K562 (cell line): ENCODE measurements at regions not wholly inside any gene's neighbourhood (a gene's known extent, or its start where the extent isn't known, plus 50 kb on each side); places are given as distances from the start of the nearest gene placed in this dataset.

ENCODE experiments used
- ATAC-seq: fragments of 200-7000 bp; cut with Tn5 transposase; 3 replicates; pipeline ENCODE4 v1.9.1; 2020; ENCODE audit warnings: moderate library complexity
- BruUV-seq: library from RNA; stranded (reverse); fragments of 400-500 nt; replicated peaks from 2 replicates; lab custom pipeline; 2021; lab: Mats Ljungman, UMichigan
- CTCF ChIA-PET: fragments of 300-600 bp; formaldehyde crosslinking; extraction: SDS; loops from one replicate; lab custom pipeline; 2021; ENCODE audit warnings: low intra/inter-chr PET ratio; lab: Yijun Ruan, JAX
- POLR2A ChIA-PET: fragments of 300-600, 350-650 bp; sonication (Branson Sonifier 250); formaldehyde crosslinking; extraction: SDS; loops from one replicate; lab custom pipeline; 2021; ENCODE audit warnings: antibody characterized with exemption, inconsistent platforms; lab: Yijun Ruan, JAX
- DNase-seq, 4 experiments: peaks; one replicate each; pipeline versions ENCODE4 v3.0.0 to v3.0.0-alpha.2; 2011 to 2018; ENCODE audit warnings: low spot score in 3 of 4, mixed read lengths in 3 of 4; ENCODE audit errors: extremely low read depth in 1 of 4
- FAIRE-seq: peaks from 2 replicates; lab custom pipeline; 2011; peaks lifted over from hg19 to GRCh38; lab: Jason Lieb, UNC
- H2AFZ ChIP-seq: 2 replicates; pipeline ENCODE4 v1.6.0; 2011; ENCODE audit warnings: low read depth, low read length, control low read depth, inconsistent platforms
- H3K27ac ChIP-seq: fragments of 200-600 bp; 3 replicates; pipeline ENCODE4 v1.8.0; 2011; ENCODE audit warnings: low read depth, mild to moderate bottlenecking, control low read depth, inconsistent platforms, low read length, moderate library complexity, mixed read lengths; ENCODE audit errors: extremely low read depth
- H3K27me3 ChIP-seq, 2 experiments: fragments of 300-600 bp in 1 of 2; 2 replicates in 1 of 2; 3 replicates in 1 of 2; pipeline versions ENCODE4 v1.6.0 to v1.8.0; 2011; ENCODE audit warnings: inconsistent platforms in 2 of 2, low read length in 2 of 2, mild to moderate bottlenecking in 1 of 2, mixed read lengths in 1 of 2, moderate library complexity in 1 of 2; ENCODE audit not compliant: control insufficient read depth in 2 of 2, insufficient read depth in 2 of 2
- H3K36me3 ChIP-seq: fragments of 300-600 bp; 3 replicates; pipeline ENCODE4 v1.8.0; 2011; ENCODE audit warnings: mild to moderate bottlenecking, low read length, inconsistent platforms; ENCODE audit not compliant: control insufficient read depth, insufficient read depth
- H3K4me1 ChIP-seq, 2 experiments: fragments of 200-600 bp in 1 of 2; replicated peaks in 1 of 2; 2 replicates in 1 of 2; 3 replicates in 1 of 2; pipeline versions ENCODE4 v1.5.1 to v1.8.0; 2011; ENCODE audit warnings: inconsistent platforms in 2 of 2, low read length in 2 of 2, mild to moderate bottlenecking in 1 of 2, mixed read lengths in 1 of 2, moderate library complexity in 1 of 2; ENCODE audit not compliant: control insufficient read depth in 2 of 2, insufficient read depth in 2 of 2
- H3K4me2 ChIP-seq: 2 replicates; pipeline ENCODE4 v1.6.1; 2011; ENCODE audit warnings: low read length, control low read depth, inconsistent platforms, mixed read lengths; ENCODE audit not compliant: insufficient read depth
- H3K4me3 ChIP-seq: fragments of 200-600 bp; sonication (generic), shearing (Covaris generic); 2 replicates; pipeline ENCODE4 v1.5.1; 2016; ENCODE audit warnings: control low read depth, inconsistent platforms
- H3K79me2 ChIP-seq: fragments of 200-600 bp; 3 replicates; pipeline ENCODE4 v1.8.0; 2011; ENCODE audit warnings: low read length, inconsistent platforms; ENCODE audit not compliant: control insufficient read depth, insufficient read depth
- H3K9ac ChIP-seq, 2 experiments: 2 replicates each; pipeline versions ENCODE4 v1.6.0 to v1.6.1; 2011; ENCODE audit warnings: low read depth in 2 of 2, low read length in 2 of 2, control low read depth in 1 of 2, inconsistent platforms in 1 of 2, mild to moderate bottlenecking in 1 of 2, mixed read lengths in 1 of 2; ENCODE audit not compliant: insufficient read depth in 1 of 2
- H3K9me1 ChIP-seq: one replicate; pipeline ENCODE4 v1.6.0; 2011; ENCODE audit warnings: inconsistent platforms, mild to moderate bottlenecking, low read length, moderate library complexity; ENCODE audit not compliant: control insufficient read depth, insufficient read depth
- H3K9me3 ChIP-seq: replicated peaks from 2 replicates; pipeline ENCODE4 v1.5.1; 2011; ENCODE audit warnings: low read depth, low read length, inconsistent platforms; ENCODE audit not compliant: control insufficient read depth, insufficient read depth
- H4K20me1 ChIP-seq: replicated peaks from 2 replicates; pipeline ENCODE4 v1.6.1; 2011; ENCODE audit warnings: low read length, inconsistent platforms, mixed read lengths; ENCODE audit not compliant: control insufficient read depth, insufficient read depth
- CBX3 ChIP-seq, 2 experiments: IDR thresholded peaks; 1 replicate in 1 of 2; 2 replicates in 1 of 2; pipeline ENCODE4 v1.6.1; 2012; ENCODE audit warnings: inconsistent platforms in 2 of 2, low read length in 2 of 2, borderline replicate concordance in 1 of 2, control low read depth in 1 of 2
- E2F3 ChIP-seq: fragments of 250-450 bp; sonication (Bioruptor Pico); IDR thresholded peaks from 2 replicates; pipeline ENCODE4 v1.4.0; 2020; ENCODE audit warnings: mild to moderate bottlenecking
- EZH2 ChIP-seq: IDR thresholded peaks from 2 replicates; pipeline ENCODE4 v1.6.1; 2012; ENCODE audit warnings: low read depth, mild to moderate bottlenecking, inconsistent platforms, low read length, borderline replicate concordance
- HMGN3 ChIP-seq: IDR thresholded peaks from 2 replicates; pipeline ENCODE4 v1.6.1; 2011; ENCODE audit warnings: borderline replicate concordance, low read depth, mild to moderate bottlenecking, mixed read lengths, low read length; ENCODE audit not compliant: insufficient read length; ENCODE audit errors: extremely low read depth
- NFRKB ChIP-seq: fragments of 450-650 bp; IDR thresholded peaks from 2 replicates; pipeline ENCODE4 v1.6.1; 2016; ENCODE audit warnings: low read depth
- POLR2H ChIP-seq: IDR thresholded peaks from 2 replicates; pipeline ENCODE4 v1.6.1; 2016; ENCODE audit warnings: missing genetic modification characterization, low read depth, mild to moderate bottlenecking, control low read depth, missing compliant biosample characterization, moderate library complexity
- SP2 ChIP-seq: IDR thresholded peaks from 2 replicates; pipeline ENCODE4 v1.6.1; 2011; ENCODE audit warnings: mild to moderate bottlenecking, low read depth, low read length, moderate library complexity; ENCODE audit not compliant: poor library complexity, severe bottlenecking; ENCODE audit errors: extremely low read depth
- YBX1 ChIP-seq: fragments of 450-650 bp; IDR thresholded peaks from 2 replicates; pipeline ENCODE4 v1.7.1; 2016; ENCODE audit warnings: mild to moderate bottlenecking
- ZBED1 ChIP-seq: IDR thresholded peaks from 2 replicates; pipeline ENCODE4 v1.6.1; 2014
- ZNF197 ChIP-seq: fragments of 200-800 bp; sonication (Bioruptor generic); IDR thresholded peaks from 2 replicates; pipeline ENCODE4 v1.6.1; 2016; ENCODE audit warnings: low read depth, missing genetic modification characterization, missing compliant biosample characterization
- ZNF239 ChIP-seq: fragments of 250-450 bp; sonication (Bioruptor Pico); IDR thresholded peaks from 2 replicates; pipeline ENCODE4 v1.4.0; 2020; ENCODE audit warnings: mild to moderate bottlenecking
- ZNF3 ChIP-seq: fragments of 250-450 bp; sonication (Bioruptor Pico); IDR thresholded peaks from 2 replicates; pipeline ENCODE4 v1.5.0; 2021; ENCODE audit warnings: mild to moderate bottlenecking, moderate library complexity
- in situ Hi-C: fragments of 300-500 bp; cut with MboI; formaldehyde crosslinking; loops from 4 replicates; pipeline ENCODE4 v1.15.0; 2018; ENCODE audit warnings: inconsistent platforms, mixed read lengths
- intact Hi-C: fragments of 100-400 bp; cut with micrococcal nuclease; formaldehyde crosslinking; loops from 2 replicates; pipeline ENCODE4 v1.14.2; 2022
- TF ChIP-seq, protein P1 (sequence below): fragments of 250-450 bp; sonication (Bioruptor Pico); IDR thresholded peaks from 2 replicates; pipeline ENCODE4 v1.4.0; 2020; ENCODE audit warnings: mild to moderate bottlenecking, moderate library complexity
- TF ChIP-seq, protein P2 (sequence below): sonication (generic); formaldehyde crosslinking; IDR thresholded peaks from 2 replicates; pipeline ENCODE4 v1.4.0; 2020; ENCODE audit warnings: mild to moderate bottlenecking, missing genetic modification reagents

DNA sequence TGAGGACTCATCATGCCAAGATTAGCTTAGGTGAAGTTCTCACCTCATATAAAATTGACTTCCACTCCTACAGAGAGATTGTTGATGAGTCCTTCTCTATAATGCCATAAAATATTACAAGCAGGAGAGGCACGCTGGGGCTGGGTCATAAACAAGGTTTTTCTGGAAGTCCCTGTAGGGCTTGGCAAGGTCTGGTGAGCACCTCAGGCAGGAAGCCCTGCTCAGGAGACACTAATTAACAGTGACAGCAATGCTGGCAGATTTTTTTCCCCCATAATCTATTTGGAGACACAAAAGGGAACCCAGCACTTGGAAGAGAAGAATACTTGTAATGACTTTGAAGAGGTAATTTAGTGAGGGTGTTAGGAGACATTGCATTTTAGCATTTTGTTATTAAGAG, 118.7 kb downstream of the DIRAS2 start (continued):
- TF ChIP-seq, protein P1, sequence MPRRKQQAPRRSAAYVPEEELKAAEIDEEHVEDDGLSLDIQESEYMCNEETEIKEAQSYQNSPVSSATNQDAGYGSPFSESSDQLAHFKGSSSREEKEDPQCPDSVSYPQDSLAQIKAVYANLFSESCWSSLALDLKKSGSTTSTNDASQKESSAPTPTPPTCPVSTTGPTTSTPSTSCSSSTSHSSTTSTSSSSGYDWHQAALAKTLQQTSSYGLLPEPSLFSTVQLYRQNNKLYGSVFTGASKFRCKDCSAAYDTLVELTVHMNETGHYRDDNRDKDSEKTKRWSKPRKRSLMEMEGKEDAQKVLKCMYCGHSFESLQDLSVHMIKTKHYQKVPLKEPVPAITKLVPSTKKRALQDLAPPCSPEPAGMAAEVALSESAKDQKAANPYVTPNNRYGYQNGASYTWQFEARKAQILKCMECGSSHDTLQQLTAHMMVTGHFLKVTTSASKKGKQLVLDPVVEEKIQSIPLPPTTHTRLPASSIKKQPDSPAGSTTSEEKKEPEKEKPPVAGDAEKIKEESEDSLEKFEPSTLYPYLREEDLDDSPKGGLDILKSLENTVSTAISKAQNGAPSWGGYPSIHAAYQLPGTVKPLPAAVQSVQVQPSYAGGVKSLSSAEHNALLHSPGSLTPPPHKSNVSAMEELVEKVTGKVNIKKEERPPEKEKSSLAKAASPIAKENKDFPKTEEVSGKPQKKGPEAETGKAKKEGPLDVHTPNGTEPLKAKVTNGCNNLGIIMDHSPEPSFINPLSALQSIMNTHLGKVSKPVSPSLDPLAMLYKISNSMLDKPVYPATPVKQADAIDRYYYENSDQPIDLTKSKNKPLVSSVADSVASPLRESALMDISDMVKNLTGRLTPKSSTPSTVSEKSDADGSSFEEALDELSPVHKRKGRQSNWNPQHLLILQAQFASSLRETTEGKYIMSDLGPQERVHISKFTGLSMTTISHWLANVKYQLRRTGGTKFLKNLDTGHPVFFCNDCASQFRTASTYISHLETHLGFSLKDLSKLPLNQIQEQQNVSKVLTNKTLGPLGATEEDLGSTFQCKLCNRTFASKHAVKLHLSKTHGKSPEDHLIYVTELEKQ: no peak

DNA sequence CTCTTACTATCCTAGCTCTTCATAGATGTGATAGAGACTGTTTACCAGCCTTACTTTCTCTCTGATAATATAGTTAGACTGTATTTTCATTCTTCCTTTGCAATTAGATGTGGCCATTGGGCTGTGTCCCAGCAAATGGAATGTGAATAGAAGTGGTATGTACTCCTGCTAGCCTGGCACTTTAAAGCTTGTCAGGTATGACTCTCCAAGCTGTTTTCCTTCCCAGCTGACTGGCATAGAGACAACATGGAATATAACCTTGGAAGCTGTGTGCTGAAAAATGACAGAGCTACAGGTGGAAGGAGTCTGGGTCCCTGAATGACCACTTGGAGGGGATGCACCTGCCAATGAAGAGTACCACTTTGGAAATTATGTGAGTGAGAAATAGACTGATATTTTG, 116.2 kb downstream of the DIRAS2 start:
- H3K9ac ChIP-seq: no peak overlapping the region
- no peaks in the 10 kb centered on the region for H3K27me3 ChIP-seq
- no peaks in the 10 kb centered on the region for H4K20me1 ChIP-seq
- no peak for ATAC-seq
- no peak overlapping the region for H2AFZ ChIP-seq
- no peak for TF ChIP-seq EZH2
- no peak for TF ChIP-seq NFRKB
- no peak for TF ChIP-seq SP2
- TF ChIP-seq YBX1: no peak
- no peak for TF ChIP-seq ZNF239
- TF ChIP-seq HMGN3: no peak
- TF ChIP-seq, protein P2, sequence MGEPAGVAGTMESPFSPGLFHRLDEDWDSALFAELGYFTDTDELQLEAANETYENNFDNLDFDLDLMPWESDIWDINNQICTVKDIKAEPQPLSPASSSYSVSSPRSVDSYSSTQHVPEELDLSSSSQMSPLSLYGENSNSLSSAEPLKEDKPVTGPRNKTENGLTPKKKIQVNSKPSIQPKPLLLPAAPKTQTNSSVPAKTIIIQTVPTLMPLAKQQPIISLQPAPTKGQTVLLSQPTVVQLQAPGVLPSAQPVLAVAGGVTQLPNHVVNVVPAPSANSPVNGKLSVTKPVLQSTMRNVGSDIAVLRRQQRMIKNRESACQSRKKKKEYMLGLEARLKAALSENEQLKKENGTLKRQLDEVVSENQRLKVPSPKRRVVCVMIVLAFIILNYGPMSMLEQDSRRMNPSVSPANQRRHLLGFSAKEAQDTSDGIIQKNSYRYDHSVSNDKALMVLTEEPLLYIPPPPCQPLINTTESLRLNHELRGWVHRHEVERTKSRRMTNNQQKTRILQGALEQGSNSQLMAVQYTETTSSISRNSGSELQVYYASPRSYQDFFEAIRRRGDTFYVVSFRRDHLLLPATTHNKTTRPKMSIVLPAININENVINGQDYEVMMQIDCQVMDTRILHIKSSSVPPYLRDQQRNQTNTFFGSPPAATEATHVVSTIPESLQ (CRISPR knock-in tag): no peak
- no peak for TF ChIP-seq ZNF197 (CRISPR knock-in tag)
- no peak for TF ChIP-seq E2F3 (CRISPR knock-in tag)
- no peak for TF ChIP-seq ZBED1
- TF ChIP-seq CBX3 (IDR thresholded peaks at IDR 0.05; ENCODE audit: borderline replicate concordance in 1 of 2, low read length in 2 of 2): no peak
- TF ChIP-seq POLR2H (tag): no peak
- TF ChIP-seq ZNF3 (CRISPR knock-in tag): no peak
- H3K79me2 ChIP-seq: no peaks in the 10 kb centered on the region
- H3K4me3 ChIP-seq: no peak overlapping the region
- H3K9me1 ChIP-seq: no peaks in the 10 kb centered on the region
- H3K4me2 ChIP-seq: no peak overlapping the region
- intact Hi-C loops: no loop called here
- POLR2A ChIA-PET: interaction anchor here (0.6 kb wide), 1 partner anchor 280 kb away, joined by 3 read pairs; no protein-coding TSS in a partner anchor
- no peaks in the 10 kb centered on the region for H3K9me3 ChIP-seq
- CTCF ChIA-PET: no interaction called here
- no peaks in the 10 kb centered on the region for H3K4me1 ChIP-seq
- BruUV-seq: no TSS peak
- no peak overlapping the region for H3K27ac ChIP-seq
- in situ Hi-C loops: no loop called here
- DNase-seq: no peak
- no peak for FAIRE-seq
- no peaks in the 10 kb centered on the region for H3K36me3 ChIP-seq
